HUES48 (cell line): ENCODE measurements at regions not wholly inside any gene's neighbourhood (a gene's known extent, or its start where the extent isn't known, plus 50 kb on each side); places are given as distances from the start of the nearest gene placed in this dataset.

ENCODE experiments used
- H3K27ac ChIP-seq: one replicate; pipeline ENCODE4 v1.7.0; 2013; ENCODE audit warnings: low read depth, low read length, inconsistent platforms
- H3K27me3 ChIP-seq: 2 replicates; pipeline ENCODE4 v1.6.1; 2013; ENCODE audit warnings: mild to moderate bottlenecking, low read length; ENCODE audit not compliant: control insufficient read depth, insufficient read depth
- H3K36me3 ChIP-seq: 2 replicates; pipeline ENCODE4 v1.6.1; 2013; ENCODE audit warnings: low read length; ENCODE audit not compliant: control insufficient read depth, insufficient read depth
- H3K4me1 ChIP-seq: 2 replicates; pipeline ENCODE4 v1.6.1; 2013; ENCODE audit warnings: mild to moderate bottlenecking, low read length; ENCODE audit not compliant: control insufficient read depth, insufficient read depth
- H3K4me3 ChIP-seq: 2 replicates; pipeline ENCODE4 v1.5.1; 2013; ENCODE audit warnings: mild to moderate bottlenecking, low read depth, low read length
- H3K9ac ChIP-seq: 2 replicates; pipeline ENCODE4 v1.6.1; 2013; ENCODE audit warnings: mild to moderate bottlenecking, low read depth, low read length, moderate library complexity
- H3K9me3 ChIP-seq: 2 replicates; pipeline ENCODE4 v1.6.1; 2013; ENCODE audit warnings: low read length; ENCODE audit not compliant: control insufficient read depth, insufficient read depth

GRCh38 chr7:155919391-155920067 is 107.3 kb upstream of the SHH start:
- H3K9ac ChIP-seq: no peak overlapping the region
- peaks cover 10% of the 10 kb centered on the region; the same call in 1 of the 2 replicates for H3K4me1 ChIP-seq
- H3K4me3 ChIP-seq: no peak overlapping the region
- H3K9me3 ChIP-seq: no peaks in the 10 kb centered on the region
- no peak overlapping the region for H3K27ac ChIP-seq
- H3K36me3 ChIP-seq: no peaks in the 10 kb centered on the region
- H3K27me3 ChIP-seq: no peaks in the 10 kb centered on the region

GRCh38 chr7:155918720-155919390 is 106.6 kb upstream of the SHH start:
- Histone ChIP-seq H3K9ac (no peak overlapping the region), H3K27ac (no peak overlapping the region), H3K4me3 (no peak overlapping the region), H3K27me3 (no peaks in the 10 kb centered on the region), H3K4me1 (peaks cover 10% of the 10 kb centered on the region; the same call in 1 of the 2 replicates), H3K36me3 (no peaks in the 10 kb centered on the region), H3K9me3 (no peaks in the 10 kb centered on the region)

DNA sequence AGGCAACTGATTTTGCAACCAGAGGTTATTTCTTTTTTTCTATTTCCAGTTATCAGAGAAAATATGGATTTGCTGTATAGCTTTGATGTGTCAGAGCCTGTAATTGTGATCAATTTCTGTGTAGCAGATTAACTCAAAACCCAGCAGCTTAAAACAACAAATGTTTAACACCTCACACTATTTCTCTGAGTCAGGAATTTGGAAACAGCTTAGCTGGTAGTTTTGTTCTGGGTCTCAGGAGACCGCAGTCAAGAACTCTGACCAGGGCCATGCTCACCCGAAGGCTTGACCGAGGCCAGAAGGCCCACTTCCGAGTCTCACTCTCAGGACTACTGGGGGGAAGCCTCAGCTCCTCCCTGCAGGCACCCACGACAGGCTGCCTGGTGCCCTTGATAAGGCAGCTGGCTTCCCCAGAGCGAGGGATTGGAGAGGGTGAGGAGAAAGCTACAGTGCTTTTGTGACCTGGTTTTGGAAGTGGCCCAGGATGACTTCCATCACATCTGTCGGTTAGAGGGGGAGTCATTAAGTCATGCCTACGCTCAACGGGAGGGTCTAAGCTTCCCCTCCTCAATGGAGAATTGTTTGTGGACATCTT is 105.7 kb upstream of the SHH start:
- Histone ChIP-seq H3K27me3 (no peaks in the 10 kb centered on the region), H3K4me3 (no peak overlapping the region), H3K9me3 (no peaks in the 10 kb centered on the region), H3K9ac (no peak overlapping the region), H3K36me3 (no peaks in the 10 kb centered on the region), H3K27ac (no peak overlapping the region), H3K4me1 (peaks cover 10% of the 10 kb centered on the region; the same call in 1 of the 2 replicates)

DNA sequence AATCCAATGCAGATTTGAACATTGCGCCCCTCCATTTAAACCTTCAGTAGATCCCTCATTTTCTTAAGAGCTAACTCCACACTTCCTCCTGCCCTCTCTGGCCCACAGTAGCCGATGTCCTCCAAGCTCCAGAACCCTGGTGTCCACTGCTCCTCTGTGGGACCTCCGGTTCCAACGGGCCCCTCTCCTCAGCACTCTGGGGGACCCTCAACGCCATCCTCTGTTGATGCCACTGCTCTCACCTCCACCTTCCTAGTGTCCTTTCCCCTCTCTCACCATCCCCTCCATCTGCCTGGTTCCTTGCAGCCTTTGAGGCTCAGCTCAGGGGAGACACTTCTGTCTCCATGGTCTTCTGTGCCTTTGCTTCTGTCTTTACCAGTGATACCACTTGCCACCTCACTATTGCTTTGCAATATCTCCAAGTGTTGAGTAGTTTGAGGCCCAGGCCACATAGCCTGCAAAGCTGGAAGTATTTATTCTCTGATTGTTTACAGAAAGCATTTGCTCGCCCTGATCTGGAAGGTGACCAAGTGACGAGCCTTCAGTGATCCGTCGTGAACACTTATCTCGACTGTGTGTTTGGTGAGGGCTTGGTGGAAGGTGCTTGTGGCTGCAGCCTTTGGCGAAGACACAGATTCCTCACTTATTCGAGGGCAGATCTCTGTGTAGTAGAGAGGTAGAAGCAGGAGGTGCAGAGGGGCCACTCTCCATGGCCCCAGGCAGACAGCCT is 104.8 kb upstream of the SHH start:
- Histone ChIP-seq H3K27ac (no peak overlapping the region), H3K4me1 (peaks cover 6% of the 10 kb centered on the region; the same call in 1 of the 2 replicates), H3K9me3 (peaks cover 2% of the 10 kb centered on the region; the same call in 1 of the 2 replicates), H3K36me3 (no peaks in the 10 kb centered on the region), H3K27me3 (no peaks in the 10 kb centered on the region), H3K9ac (no peak overlapping the region), H3K4me3 (no peak overlapping the region)

GRCh38 chr7:155914341-155914740 is 102.1 kb upstream of the SHH start:
- no peaks in the 10 kb centered on the region for H3K36me3 ChIP-seq
- no peak overlapping the region for H3K9ac ChIP-seq
- H3K9me3 ChIP-seq: peaks cover 7% of the 10 kb centered on the region
- no peaks in the 10 kb centered on the region for H3K27me3 ChIP-seq
- H3K4me1 ChIP-seq: no peaks in the 10 kb centered on the region
- no peak overlapping the region for H3K27ac ChIP-seq
- no peak overlapping the region for H3K4me3 ChIP-seq

GRCh38 chr7:155913719-155914118 is 101.5 kb upstream of the SHH start:
- Histone ChIP-seq H3K9ac (no peak overlapping the region), H3K36me3 (no peaks in the 10 kb centered on the region), H3K9me3 (peaks cover 7% of the 10 kb centered on the region), H3K4me3 (no peak overlapping the region), H3K27ac (no peak overlapping the region), H3K4me1 (no peaks in the 10 kb centered on the region), H3K27me3 (no peaks in the 10 kb centered on the region)

DNA sequence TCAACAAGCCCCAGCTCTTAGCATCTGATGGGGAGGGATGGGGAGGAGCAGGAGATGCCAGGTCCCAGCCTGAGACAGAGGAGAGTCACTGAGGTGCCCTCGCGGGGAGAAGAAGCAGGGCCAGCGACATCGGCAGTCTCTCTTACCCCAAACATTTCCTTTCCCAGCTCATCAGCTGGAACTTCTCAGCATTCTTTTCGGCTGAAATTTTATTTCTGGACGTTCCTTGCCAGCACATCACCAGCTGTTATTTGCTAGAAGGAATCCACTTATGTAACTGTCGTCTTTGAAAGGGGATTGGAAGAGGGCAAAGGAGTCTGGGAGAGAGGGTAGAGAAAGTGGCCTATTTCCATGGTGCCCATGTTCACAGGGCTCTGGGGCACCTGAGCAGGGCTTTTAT is 101.0 kb upstream of the SHH start:
- no peak overlapping the region for H3K9ac ChIP-seq
- peaks cover 7% of the 10 kb centered on the region for H3K9me3 ChIP-seq
- H3K27ac ChIP-seq: no peak overlapping the region
- no peaks in the 10 kb centered on the region for H3K27me3 ChIP-seq
- H3K4me1 ChIP-seq: no peaks in the 10 kb centered on the region
- no peaks in the 10 kb centered on the region for H3K36me3 ChIP-seq
- no peak overlapping the region for H3K4me3 ChIP-seq

DNA sequence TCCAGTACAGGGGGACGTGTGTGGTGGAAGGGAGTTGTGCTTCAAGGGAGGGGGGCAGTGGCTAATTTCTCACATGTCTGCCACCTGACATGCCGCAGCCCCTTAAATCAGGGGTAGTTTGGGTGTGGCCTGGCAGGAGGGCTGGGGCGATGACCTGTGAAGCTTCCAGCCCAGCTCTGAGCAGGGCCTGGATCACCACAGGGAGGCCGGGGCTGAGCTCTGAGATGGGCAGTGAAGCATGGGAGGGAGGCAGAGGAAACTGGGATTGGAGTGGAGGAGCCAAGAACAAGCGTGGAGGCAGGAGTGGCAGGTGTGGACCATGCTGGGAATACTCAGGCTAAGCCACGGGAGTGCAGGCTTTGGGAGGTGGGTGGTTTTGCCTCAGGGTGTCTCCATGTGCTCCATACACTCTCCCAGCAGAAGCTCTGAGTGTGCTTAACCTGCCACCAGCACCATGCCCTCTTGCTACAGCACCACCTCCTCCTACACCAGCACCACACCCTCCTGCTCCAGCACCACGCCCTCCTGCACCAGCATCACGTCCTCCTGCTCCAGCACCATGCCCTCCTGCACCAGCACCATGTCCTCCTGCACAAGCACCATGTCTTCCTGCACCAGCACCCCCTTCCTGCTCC is 99.3 kb upstream of the SHH start:
- Histone ChIP-seq H3K9me3 (peaks cover 7% of the 10 kb centered on the region), H3K36me3 (no peaks in the 10 kb centered on the region), H3K9ac (no peak overlapping the region), H3K27ac (no peak overlapping the region), H3K4me3 (no peak overlapping the region), H3K4me1 (no peaks in the 10 kb centered on the region), H3K27me3 (no peaks in the 10 kb centered on the region)

- Histone ChIP-seq H3K9ac (no peak overlapping the region), H3K9me3 (peaks cover 7% of the 10 kb centered on the region), H3K4me1 (no peaks in the 10 kb centered on the region), H3K27ac (no peak overlapping the region), H3K36me3 (no peaks in the 10 kb centered on the region), H3K27me3 (no peaks in the 10 kb centered on the region), H3K4me3 (no peak overlapping the region)
Measured at GRCh38 chr7:155908385-155908784, 96.1 kb upstream of the SHH start.

GRCh38 chr7:155907450-155908200 is 95.4 kb upstream of the SHH start:
- no peaks in the 10 kb centered on the region for H3K36me3 ChIP-seq
- H3K4me1 ChIP-seq: no peaks in the 10 kb centered on the region
- H3K9ac ChIP-seq: no peak overlapping the region
- H3K27ac ChIP-seq: no peak overlapping the region
- H3K9me3 ChIP-seq: peaks cover 7% of the 10 kb centered on the region
- no peaks in the 10 kb centered on the region for H3K27me3 ChIP-seq
- no peak overlapping the region for H3K4me3 ChIP-seq
